GM18858 (cell line): ENCODE measurements at regions not wholly inside any gene's neighbourhood (a gene's known extent, or its start where the extent isn't known, plus 50 kb on each side); places are given as distances from the start of the nearest gene placed in this dataset.

Source experiments
- ATAC-seq: cut with Tn5 transposase; IDR thresholded peaks from one replicate; pipeline ENCODE4 v1.9.1; 2021; ENCODE audit not compliant: unreplicated experiment

- no peak for ATAC-seq
Measured at GRCh38 chr6:134719911-134720310, 230.0 kb downstream of the ALDH8A1 start.

- no peak for ATAC-seq
Measured at GRCh38 chr6:134719286-134719685, 230.6 kb downstream of the ALDH8A1 start.

GRCh38 chr6:134714679-134715078 lies 235.2 kb downstream of the ALDH8A1 start:
- ATAC-seq = no peak

- ATAC-seq = no peak
Measured at GRCh38 chr6:134714113-134714512, 235.8 kb downstream of the ALDH8A1 start.

GRCh38 chr6:134712311-134712710 lies 237.6 kb downstream of the ALDH8A1 start:
- ATAC-seq = no peak

- ATAC-seq = no peak
Measured at GRCh38 chr6:134708079-134708478, 241.8 kb downstream of the ALDH8A1 start.

- no peak for ATAC-seq
Measured at GRCh38 chr6:134707342-134708031, 242.4 kb downstream of the ALDH8A1 start.

GRCh38 chr6:134706806-134707205 lies 243.1 kb downstream of the ALDH8A1 start:
- ATAC-seq = no peak

- ATAC-seq = no peak
Measured at GRCh38 chr6:134706153-134706552, 243.7 kb downstream of the ALDH8A1 start.

- no peak for ATAC-seq
Measured at GRCh38 chr6:134703206-134703605, 246.7 kb downstream of the ALDH8A1 start.

GRCh38 chr6:134702279-134702678 lies 247.6 kb downstream of the ALDH8A1 start:
- ATAC-seq = no peak

GRCh38 chr6:134701301-134701700 lies 248.6 kb downstream of the ALDH8A1 start:
- ATAC-seq = no peak

GRCh38 chr6:134698228-134698627 lies 251.7 kb downstream of the ALDH8A1 start:
- ATAC-seq = no peak

- ATAC-seq = no peak
Measured at GRCh38 chr6:134692008-134692407, 257.9 kb downstream of the ALDH8A1 start.

- no peak for ATAC-seq
Measured at GRCh38 chr6:134691180-134691579, 258.7 kb downstream of the ALDH8A1 start.

GRCh38 chr6:134690048-134690447 lies 259.9 kb downstream of the ALDH8A1 start:
- no peak for ATAC-seq

GRCh38 chr6:134689641-134690040 lies 260.3 kb downstream of the ALDH8A1 start:
- no peak for ATAC-seq

GRCh38 chr6:134689177-134689576 lies 260.7 kb downstream of the ALDH8A1 start:
- ATAC-seq = no peak

- no peak for ATAC-seq
Measured at GRCh38 chr6:134686071-134686470, 263.8 kb downstream of the ALDH8A1 start.

- ATAC-seq = no peak
Measured at GRCh38 chr6:134684423-134684795, 265.5 kb downstream of the ALDH8A1 start.

- ATAC-seq = no peak
Measured at GRCh38 chr6:134683783-134684422, 266.0 kb downstream of the ALDH8A1 start.

GRCh38 chr6:134680433-134680832 lies 269.5 kb downstream of the ALDH8A1 start:
- ATAC-seq = no peak

GRCh38 chr6:134680021-134680420 lies 269.9 kb downstream of the ALDH8A1 start:
- ATAC-seq = no peak
